Stimulated activated CD8-positive, alpha-beta memory T cell treated with anti-CD3 and anti-CD28 coated beads, Interleukin-4, amount 100 ng/mL, for 24 hours (primary cell): ENCODE measurements at regions not wholly inside any gene's neighbourhood (a gene's known extent, or its start where the extent isn't known, plus 50 kb on each side); places are given as distances from the start of the nearest gene placed in this dataset.

ENCODE experiments used
- DNase-seq: peaks from one replicate; pipeline ENCODE4 v3.0.0-alpha.2; 2020; ENCODE audit warnings: low read depth

GRCh38 chr6:2562721-2563451, 187.8 kb downstream of the MYLK4 start:
- DNase-seq = no peak

DNA sequence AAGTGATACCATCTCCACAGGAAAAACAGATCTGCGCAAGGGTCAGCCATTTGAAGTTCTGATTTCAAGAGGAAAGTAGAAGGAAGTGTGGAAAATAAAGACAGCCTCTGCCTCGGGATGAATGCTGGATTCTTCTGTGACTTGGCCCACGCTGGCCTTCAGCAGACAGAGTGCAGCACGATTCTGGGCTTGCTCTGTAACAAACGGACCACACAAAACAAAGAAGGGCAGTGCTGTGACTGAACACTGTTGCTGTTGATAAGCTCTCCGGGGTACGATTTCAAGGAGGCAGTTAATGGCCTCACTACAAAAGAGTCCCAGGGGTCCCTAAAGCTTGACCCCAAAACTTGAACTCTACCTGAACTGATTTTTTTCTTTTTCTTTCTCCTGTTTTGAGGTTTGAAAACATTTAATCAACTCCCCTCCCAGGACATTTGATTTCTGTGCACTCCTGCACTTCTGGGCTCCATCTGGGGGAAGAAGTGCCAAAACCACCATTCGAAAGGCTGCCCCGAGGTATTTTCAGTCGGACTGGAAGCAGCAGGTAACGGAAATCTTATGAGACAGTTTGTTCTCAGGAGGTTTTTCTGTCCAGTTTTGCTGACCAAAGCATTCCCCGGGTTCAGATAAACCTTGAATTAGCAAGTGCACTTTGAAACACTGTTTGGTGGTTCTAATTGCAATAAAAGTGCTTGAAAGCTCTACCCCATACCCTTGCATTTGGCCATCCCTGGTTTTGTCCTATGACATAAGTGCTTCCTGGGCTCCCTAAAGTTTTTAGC, 189.6 kb downstream of the MYLK4 start:
- no peak for DNase-seq

GRCh38 chr6:2560140-2560818, 190.4 kb downstream of the MYLK4 start:
- DNase-seq = no peak

GRCh38 chr6:2558861-2559801, 191.6 kb downstream of the MYLK4 start:
- no peak for DNase-seq

DNA sequence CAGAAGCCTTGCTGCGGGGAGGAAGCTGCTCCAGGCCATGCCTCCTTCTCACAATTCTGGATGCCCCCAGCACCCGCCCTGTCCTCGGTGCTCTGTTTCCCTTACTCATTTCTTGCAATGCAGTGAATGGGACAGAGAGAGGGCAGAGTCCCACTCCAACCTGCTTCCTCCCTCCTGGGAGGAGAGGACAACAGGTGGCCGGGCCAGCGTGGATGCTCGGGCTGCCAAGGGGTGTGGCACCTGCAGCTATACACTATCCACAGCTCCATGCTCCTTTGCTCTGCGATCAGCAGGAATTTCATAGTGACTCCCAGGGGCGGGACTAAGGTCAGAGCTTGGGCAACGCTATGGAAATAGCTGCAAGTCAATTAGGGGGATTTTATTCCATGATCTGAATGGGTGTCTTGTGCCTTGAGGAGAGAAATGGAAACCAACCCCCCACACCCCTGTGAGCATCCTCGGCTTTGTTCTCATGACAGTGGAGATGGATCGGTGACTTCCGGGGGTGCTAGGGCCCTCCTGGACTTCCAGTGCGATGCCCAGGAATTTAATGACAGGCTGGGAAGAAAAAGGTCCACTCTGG, 192.5 kb downstream of the MYLK4 start:
- no peak for DNase-seq

GRCh38 chr6:2557181-2557720, 193.5 kb downstream of the MYLK4 start:
- DNase-seq = no peak

DNA sequence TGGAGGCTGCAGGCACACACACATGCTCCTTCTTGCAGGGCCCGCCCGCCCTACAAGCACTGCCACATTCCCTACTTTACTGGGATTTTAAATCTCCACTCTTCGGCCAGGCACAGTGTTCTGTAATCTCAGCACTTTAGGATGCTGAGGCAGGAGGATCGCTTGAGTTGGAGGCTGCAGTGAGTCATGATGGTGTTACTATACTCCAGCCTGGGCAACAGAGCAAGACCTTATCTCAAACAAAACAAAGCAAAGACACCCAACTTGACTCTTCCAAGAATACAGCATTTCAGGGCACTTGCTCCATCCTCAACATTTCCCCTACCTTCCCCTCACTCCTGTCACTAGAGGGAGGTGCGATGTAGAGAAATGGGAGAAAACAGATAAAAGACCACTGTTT, 194.0 kb downstream of the MYLK4 start:
- no peak for DNase-seq

GRCh38 chr6:2554651-2555260, 196.0 kb downstream of the MYLK4 start:
- no peak for DNase-seq

GRCh38 chr6:2552526-2553154, 198.1 kb downstream of the MYLK4 start:
- DNase-seq = no peak

DNA sequence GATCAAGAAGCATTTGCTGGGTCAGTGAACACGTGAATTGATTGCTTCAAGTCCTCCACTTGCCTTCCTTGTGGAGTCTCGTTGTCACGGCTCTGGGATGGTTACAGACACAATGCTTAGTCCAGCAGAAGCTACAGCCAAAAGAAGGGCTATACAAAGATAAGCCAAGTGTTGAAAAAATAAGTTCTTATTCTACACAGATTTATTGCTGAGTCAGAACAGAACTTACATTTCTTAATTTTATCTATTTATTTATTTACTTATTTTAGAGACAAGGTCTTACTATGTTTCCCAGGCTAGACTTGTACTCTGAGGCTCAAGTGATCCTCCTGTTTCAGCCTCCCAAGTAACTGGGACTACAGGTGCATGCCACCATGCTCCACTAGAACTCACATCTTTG, 199.0 kb downstream of the MYLK4 start:
- DNase-seq = no peak

DNA sequence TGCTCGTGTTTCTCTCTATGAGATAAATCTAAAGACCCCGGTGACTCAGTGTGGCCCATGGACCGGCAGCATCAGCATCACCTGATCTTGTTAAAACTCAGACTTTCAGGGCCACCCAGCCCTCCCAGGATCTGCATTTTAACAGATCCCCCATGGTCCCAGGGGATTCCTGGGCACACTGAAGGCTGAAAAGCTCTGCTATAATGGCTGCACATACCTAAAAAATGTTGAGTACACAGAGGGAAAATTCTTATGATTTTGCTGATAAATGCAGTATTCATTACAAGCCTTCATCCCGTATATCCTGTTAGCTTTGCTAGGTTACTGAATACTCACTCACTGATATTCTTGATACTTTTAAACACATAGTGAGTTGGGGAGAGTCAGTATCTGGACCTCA, 200.5 kb downstream of the MYLK4 start:
- DNase-seq = no peak

- no peak for DNase-seq
These were observed 200.9 kb downstream of the MYLK4 start for GRCh38 chr6:2549834-2550233.

GRCh38 chr6:2547355-2547754, 203.4 kb downstream of the MYLK4 start:
- no peak for DNase-seq

GRCh38 chr6:2546901-2547300, 203.8 kb downstream of the MYLK4 start:
- no peak for DNase-seq

DNA sequence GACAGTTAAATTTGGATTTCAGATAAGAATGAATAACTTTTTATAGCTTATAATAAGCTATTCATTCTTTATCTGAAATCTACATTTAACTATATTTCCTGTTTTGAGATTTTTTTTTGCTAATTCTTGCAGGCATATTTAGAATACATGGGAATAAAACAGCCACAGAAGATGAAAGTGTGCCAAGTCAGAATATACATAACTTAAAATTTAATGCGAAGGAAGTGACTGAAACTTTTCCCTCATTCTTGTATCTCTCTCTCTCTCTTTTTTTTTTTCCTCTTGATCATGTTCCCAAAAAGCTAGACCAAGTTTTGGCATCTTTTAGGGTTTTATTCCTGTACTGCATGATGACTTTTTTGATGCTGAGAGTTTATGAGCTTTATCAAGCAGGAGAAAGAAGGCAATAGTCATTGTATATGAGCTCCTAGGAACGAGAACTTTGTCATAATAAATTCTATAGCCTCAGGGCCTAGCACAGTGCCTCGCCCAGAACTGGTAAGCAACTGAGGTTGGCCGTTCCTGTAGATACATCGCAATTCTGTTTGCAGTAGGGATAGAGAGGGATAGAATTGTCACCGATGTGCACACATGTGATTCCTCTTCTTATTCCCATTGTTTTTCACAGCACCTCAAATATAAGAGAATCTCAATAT, 205.2 kb downstream of the MYLK4 start:
- DNase-seq = no peak

DNA sequence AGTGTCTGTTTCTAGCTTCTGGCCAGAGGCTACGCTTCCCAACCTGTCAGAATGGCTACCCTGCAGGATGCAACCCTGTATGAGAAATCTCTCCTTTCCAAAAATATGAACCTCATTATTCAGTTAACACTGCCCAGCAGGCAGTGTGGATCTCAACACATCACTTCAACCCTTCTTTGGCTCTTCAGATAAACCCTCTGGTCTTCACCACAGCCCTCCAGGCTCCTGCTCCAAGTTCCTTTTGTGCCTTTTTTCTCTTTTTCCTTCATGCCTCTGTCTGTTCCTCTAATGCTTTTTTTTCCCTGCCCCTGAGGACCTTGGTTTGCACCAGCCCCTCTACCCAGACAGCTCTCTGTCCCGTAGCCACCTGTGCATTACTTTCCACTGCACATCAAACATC, 207.4 kb downstream of the MYLK4 start:
- no peak for DNase-seq

- no peak for DNase-seq
These were observed 207.9 kb downstream of the MYLK4 start for GRCh38 chr6:2542858-2543218.

DNA sequence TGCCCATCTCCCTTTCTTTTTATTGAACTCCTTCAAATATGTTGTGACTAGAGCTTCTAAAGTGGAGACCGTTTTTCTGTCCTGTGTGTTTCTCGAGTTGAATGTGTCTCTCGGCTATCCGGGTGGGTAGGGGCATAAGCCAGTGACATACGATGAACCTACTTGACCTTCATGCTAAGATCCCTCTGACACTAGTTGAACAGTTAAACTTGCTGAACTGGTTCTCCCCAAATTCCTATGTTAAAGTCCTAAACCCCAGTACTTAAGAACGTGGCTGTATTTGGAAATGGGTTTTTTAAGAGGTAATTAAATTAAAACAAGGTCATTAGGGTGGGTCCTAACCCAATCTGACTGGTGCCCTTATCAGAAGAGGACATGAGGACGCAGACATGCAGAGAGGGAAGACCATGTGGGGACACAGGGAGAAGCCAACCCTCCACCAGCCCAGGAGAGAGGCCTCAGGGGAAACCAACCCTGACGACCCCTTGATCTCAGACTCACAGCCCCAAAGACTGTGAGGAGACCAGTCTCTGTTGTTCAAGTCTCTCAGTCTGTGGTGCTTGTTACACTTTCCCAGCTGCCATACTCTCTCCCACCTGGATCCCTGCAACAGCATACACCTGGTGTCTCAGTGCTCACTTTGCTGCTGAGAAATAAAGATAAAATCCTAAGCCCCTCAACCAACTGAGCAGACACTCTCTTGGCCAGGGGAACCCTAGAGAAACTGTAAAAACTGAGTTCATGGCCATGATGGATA, 208.4 kb downstream of the MYLK4 start:
- DNase-seq = no peak

- no peak for DNase-seq
These were observed 214.3 kb downstream of the MYLK4 start for GRCh38 chr6:2536451-2536850.
